PC-9 (cell line): ENCODE measurements at regions not wholly inside any gene's neighbourhood (a gene's known extent, or its start where the extent isn't known, plus 50 kb on each side); places are given as distances from the start of the nearest gene placed in this dataset.

ENCODE experiments used
- CTCF ChIP-seq: fragments of 200-600 bp; sonication (generic); conservative IDR thresholded peaks from 2 replicates; pipeline ENCODE4 v1.6.1; 2017; ENCODE audit warnings: mixed run types, antibody characterized with exemption, mild to moderate bottlenecking, moderate library complexity
- EZH2 ChIP-seq: fragments of 200-600 bp; sonication (generic); IDR thresholded peaks from 2 replicates; pipeline ENCODE4 v1.8.0; 2017; ENCODE audit warnings: antibody characterized with exemption, low read depth

GRCh38 chr1:215005078-215005477, 77.5 kb upstream of the KCNK2 start:
- TF ChIP-seq EZH2 = no peak
- no peak for TF ChIP-seq CTCF
